Mammary epithelial cell (primary cell): ENCODE measurements at regions not wholly inside any gene's neighbourhood (a gene's known extent, or its start where the extent isn't known, plus 50 kb on each side); places are given as distances from the start of the nearest gene placed in this dataset.

ENCODE experiments used
- EZH2 ChIP-seq: IDR thresholded peaks from 2 replicates; pipeline ENCODE4 v1.6.1; 2012; ENCODE audit warnings: low read length, inconsistent platforms, borderline replicate concordance
- TF ChIP-seq, protein P1 (sequence below), 2 donors: IDR thresholded peaks in 1 of 2; conservative IDR thresholded peaks in 1 of 2; 2 replicates each; pipeline ENCODE4 v1.5.1; 2011 to 2012; ENCODE audit warnings: inconsistent platforms in 2 of 2, low read length in 2 of 2, mild to moderate bottlenecking in 2 of 2, control low read depth in 1 of 2, low read depth in 1 of 2; ENCODE audit not compliant: insufficient read depth in 1 of 2; ENCODE audit errors: extremely low read depth in 1 of 2

DNA sequence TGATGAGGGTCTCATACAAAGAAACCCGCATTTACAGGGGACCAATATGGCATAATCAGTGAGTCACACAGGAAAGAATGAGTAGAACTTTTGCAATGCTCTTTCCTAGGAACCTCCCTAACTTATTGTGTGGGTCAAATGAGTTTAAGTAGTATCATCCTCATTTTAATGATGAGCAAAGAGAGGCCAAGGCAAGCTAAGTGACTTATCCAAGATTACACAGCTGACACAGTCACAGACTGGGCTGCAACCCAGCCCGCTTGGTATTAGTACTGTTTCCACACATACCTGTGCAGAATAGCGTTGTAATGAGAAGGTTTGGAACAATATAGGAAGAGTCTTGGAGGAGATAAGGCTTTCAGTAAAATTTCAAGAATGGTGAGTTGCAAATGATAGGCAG lies 91.0 kb upstream of the PPP1R2C start:
- TF ChIP-seq, protein P1, sequence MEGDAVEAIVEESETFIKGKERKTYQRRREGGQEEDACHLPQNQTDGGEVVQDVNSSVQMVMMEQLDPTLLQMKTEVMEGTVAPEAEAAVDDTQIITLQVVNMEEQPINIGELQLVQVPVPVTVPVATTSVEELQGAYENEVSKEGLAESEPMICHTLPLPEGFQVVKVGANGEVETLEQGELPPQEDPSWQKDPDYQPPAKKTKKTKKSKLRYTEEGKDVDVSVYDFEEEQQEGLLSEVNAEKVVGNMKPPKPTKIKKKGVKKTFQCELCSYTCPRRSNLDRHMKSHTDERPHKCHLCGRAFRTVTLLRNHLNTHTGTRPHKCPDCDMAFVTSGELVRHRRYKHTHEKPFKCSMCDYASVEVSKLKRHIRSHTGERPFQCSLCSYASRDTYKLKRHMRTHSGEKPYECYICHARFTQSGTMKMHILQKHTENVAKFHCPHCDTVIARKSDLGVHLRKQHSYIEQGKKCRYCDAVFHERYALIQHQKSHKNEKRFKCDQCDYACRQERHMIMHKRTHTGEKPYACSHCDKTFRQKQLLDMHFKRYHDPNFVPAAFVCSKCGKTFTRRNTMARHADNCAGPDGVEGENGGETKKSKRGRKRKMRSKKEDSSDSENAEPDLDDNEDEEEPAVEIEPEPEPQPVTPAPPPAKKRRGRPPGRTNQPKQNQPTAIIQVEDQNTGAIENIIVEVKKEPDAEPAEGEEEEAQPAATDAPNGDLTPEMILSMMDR (conservative IDR thresholded peaks at IDR 0.05 in 1 of 2, IDR thresholded peaks at IDR 0.05 in 1 of 2; ENCODE audit: extremely low read depth in 1 of 2, insufficient read depth in 1 of 2, low read depth in 1 of 2, low read length in 2 of 2): no peak
- no peak for TF ChIP-seq EZH2
